ENCODE measurements at regions not wholly inside any gene's neighbourhood (a gene's known extent, or its start where the extent isn't known, plus 50 kb on each side); places are given as distances from the start of the nearest gene placed in this dataset.

DNA sequence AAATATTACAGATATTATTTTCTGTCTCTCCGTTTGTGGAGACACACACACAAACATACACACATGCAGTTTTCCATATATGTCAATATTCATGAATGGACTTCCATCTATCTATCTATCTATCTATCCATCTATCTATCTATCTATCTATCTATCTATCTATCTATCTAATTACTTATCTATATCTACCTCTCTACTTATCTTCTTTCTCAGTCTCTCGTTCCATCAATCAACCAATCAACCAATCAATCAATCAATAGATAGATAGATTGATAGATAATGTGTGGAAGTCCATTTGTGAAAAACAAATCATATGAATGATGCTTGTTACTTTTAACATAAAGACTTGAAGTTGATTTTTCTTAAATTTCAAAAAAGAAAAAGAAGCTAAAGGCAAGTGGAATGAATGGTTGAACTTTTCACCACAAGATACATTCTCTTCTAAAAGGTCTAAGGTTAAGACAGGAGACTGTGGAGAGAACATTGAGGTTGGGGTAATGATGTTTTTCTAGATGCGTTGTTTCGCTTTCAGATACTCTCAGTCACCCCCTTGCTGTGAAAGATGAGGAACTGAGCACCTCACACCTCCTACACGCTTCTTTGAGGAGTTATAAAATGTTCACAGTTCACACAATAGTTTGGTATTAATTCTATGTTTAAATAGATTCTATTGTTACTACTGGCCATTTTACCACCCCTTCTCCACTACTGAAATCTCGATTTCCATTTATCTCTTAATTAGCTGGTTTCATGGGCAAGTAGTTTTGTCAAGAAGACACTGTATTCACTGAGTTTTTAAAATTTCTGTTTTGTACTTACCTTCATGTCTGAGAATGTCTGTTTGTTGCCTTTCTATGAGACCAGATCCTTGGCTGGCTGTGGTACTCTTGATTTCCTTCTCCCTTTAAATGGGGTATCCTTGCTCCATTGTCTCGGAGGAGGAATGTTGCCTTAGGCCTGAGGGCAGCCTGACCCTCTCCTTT lies 114.1 kb downstream of the EMX2 start:
- ChIA-PET POLR2A (no interaction called here), CTCF (interaction anchor here (1.3 to 1.4 kb wide), 2 partner anchors 16 to 18 kb away, joined by 3 to 5 read pairs; no protein-coding TSS in a partner anchor)
- DNase-seq (ENCODE audit: extremely low spot score): peak; percentile 68
- TF ChIP-seq, protein P1, sequence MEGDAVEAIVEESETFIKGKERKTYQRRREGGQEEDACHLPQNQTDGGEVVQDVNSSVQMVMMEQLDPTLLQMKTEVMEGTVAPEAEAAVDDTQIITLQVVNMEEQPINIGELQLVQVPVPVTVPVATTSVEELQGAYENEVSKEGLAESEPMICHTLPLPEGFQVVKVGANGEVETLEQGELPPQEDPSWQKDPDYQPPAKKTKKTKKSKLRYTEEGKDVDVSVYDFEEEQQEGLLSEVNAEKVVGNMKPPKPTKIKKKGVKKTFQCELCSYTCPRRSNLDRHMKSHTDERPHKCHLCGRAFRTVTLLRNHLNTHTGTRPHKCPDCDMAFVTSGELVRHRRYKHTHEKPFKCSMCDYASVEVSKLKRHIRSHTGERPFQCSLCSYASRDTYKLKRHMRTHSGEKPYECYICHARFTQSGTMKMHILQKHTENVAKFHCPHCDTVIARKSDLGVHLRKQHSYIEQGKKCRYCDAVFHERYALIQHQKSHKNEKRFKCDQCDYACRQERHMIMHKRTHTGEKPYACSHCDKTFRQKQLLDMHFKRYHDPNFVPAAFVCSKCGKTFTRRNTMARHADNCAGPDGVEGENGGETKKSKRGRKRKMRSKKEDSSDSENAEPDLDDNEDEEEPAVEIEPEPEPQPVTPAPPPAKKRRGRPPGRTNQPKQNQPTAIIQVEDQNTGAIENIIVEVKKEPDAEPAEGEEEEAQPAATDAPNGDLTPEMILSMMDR (IDR thresholded peaks at IDR 0.05; ENCODE audit: control extremely low read depth, extremely low read depth, low read depth, missing control alignments): no peak

DNA sequence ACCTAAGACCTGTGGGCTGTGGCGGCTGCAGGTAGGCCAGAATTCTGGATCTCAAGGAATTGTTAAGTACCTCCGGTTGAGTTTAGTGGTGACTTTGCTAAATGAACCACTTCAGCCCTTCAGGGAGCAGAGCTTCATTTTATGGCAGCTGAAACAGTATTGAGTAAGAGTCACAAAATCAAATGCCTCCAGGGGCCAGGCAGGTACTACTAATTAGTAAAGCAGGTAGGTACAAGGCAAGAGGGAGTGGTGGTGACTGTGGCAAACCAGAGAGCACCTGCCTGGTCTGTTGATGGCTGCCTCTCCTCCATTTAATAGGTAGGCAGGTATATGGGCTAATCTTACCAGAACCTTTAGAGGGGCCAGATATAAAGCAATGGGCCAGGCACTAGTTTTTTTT lies 118.8 kb downstream of the EMX2 start:
- ChIA-PET POLR2A (no interaction called here), CTCF (interaction anchor here (1.1 kb wide), 1 partner anchor 44 kb away, joined by 3 read pairs; no protein-coding TSS in a partner anchor)
- no peak for DNase-seq (ENCODE audit: extremely low spot score)

DNA sequence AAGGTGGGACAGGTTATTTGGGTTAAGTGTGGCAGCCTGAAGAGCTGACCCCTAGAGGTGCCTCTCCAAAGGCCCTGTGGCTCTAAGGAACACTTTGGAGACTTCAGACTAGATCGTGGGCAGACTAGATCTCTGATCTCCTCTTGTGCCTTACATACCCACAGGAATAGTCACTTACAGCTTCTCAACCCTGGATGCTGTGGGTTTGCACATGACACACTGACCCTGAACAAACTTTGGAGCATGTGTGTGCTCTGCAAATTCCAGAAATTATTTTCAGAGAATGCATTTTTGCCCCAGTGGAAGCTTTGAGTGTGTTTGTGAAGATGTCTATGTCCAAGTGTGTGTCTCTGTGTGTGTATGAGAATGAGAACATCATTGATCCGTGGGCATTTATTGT lies 119.6 kb downstream of the EMX2 start:
- TF ChIP-seq, protein P1 (IDR thresholded peaks at IDR 0.05; ENCODE audit: control extremely low read depth, extremely low read depth, low read depth, missing control alignments): no peak
- ChIA-PET CTCF (interaction anchor here (1.0 to 2.0 kb wide), 4 partner anchors 8 to 16 kb away, joined by 3 to 7 read pairs (median 5); no protein-coding TSS in a partner anchor), POLR2A (interaction anchor here (0.7 kb wide), 1 partner anchor 7 kb away, joined by 3 read pairs; no protein-coding TSS in a partner anchor)
- DNase-seq (ENCODE audit: extremely low spot score): no peak

More for the DNA sequence above, 118.8 kb downstream of the EMX2 start:
- TF ChIP-seq, protein P1 (IDR thresholded peaks at IDR 0.05; ENCODE audit: control extremely low read depth, extremely low read depth, low read depth, missing control alignments): no peak

DNA sequence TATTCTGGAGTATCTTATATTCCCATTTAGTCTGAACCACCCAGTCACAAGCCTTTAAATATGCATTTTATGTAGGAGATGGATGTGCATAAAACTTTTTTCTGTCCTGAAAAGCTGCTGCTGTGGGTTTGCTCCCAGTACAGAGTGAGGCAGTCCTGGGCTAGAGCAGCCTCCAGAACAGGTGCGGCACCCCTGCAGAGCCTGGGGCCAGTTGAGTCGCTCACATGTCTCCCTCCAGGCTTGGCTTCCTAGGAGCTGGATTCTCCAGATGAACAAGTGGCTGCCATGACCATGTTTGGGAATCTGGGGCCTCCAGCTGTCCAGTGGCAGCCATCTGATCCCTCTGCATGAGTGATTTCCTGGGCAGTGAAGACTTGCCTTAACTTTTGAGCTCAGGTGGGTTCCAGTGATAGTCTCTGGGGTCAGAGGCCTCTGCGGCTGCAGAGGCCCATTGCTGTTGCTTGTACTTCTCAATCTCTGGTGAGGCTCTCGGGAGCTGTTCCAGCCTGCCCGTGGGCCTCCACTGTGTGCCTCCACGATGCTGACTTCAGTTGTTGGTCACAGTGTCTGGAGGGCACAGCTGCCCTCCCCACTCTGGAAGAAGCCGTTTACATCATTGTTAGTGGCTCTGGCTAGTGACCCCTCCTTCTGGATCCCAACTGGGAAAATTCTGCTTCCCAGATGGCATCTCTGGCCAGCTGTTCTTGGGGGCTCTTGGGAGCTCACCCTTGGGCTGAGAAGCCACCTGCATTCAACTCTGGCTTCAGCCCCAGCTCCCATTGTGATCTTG lies 120.4 kb downstream of the EMX2 start:
- ChIA-PET POLR2A (interaction anchor here (0.7 to 0.9 kb wide), 2 partner anchors 8 to 11 kb away, joined by 3 read pairs; no protein-coding TSS in a partner anchor), CTCF (interaction anchor here (0.7 to 2.0 kb wide), 5 partner anchors 9 to 15 kb away, joined by 3 to 7 read pairs (median 5); no protein-coding TSS in a partner anchor)
- no peak for DNase-seq (ENCODE audit: extremely low spot score)
- TF ChIP-seq, protein P1 (IDR thresholded peaks at IDR 0.05; ENCODE audit: control extremely low read depth, extremely low read depth, low read depth, missing control alignments): no peak

- TF ChIP-seq, protein P1 (IDR thresholded peaks at IDR 0.05; ENCODE audit: control extremely low read depth, extremely low read depth, low read depth, missing control alignments): no peak
- DNase-seq (ENCODE audit: extremely low spot score): peak; percentile 81
- CTCF ChIA-PET: interaction anchor here (1.2 to 3.0 kb wide), 4 partner anchors 9 to 12 kb away, joined by 5 to 9 read pairs (median 6); no protein-coding TSS in a partner anchor
- POLR2A ChIA-PET: no interaction called here
These were observed 121.2 kb downstream of the EMX2 start for GRCh38 chr10:117663750-117664149.

DNA sequence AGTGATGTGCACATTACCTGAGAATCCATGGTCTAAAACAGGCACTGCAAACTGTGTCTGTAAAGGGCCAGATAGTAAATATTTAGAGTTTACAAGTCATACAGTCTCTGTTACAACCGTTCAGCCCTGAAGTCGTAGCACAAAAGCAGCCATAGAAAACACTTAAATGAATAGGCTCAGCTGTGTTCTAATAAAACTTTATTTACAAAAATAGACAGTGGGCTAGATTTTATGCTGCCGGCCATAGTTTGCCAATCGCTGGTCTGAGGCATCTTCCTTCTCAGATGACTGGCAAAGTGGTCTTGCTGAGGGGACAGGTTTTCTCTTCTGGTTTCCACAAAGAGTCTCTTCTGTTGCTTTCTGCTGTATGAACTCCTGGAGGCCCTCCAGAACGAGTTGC lies 121.7 kb downstream of the EMX2 start:
- POLR2A ChIA-PET: no interaction called here
- TF ChIP-seq, protein P1 (IDR thresholded peaks at IDR 0.05; ENCODE audit: control extremely low read depth, extremely low read depth, low read depth, missing control alignments): no peak
- no peak for DNase-seq (ENCODE audit: extremely low spot score)
- CTCF ChIA-PET: interaction anchor here (1.0 to 3.0 kb wide), 3 partner anchors 9 to 11 kb away, joined by 3 to 9 read pairs (median 5); no protein-coding TSS in a partner anchor
